OCI-LY7 (cell line): ENCODE measurements at regions not wholly inside any gene's neighbourhood (a gene's known extent, or its start where the extent isn't known, plus 50 kb on each side); places are given as distances from the start of the nearest gene placed in this dataset.

Experiments used
- BruUV-seq: library from RNA; stranded (reverse); fragments of 400-500 nt; replicated peaks from 2 replicates; lab custom pipeline; 2021; lab: Mats Ljungman, UMichigan
- CTCF ChIA-PET: fragments of 300-600 bp; sonication (Branson Sonifier 250); formaldehyde crosslinking; loops from one replicate; lab custom pipeline; 2022; ENCODE audit warnings: antibody characterized with exemption; ENCODE audit not compliant: unreplicated experiment; lab: Charles Lee
- POLR2A ChIA-PET: fragments of 300-600 bp; sonication (Branson Sonifier 250); formaldehyde crosslinking; loops from one replicate; lab custom pipeline; 2022; ENCODE audit warnings: antibody characterized with exemption; lab: Charles Lee
- DNase-seq: peaks from one replicate; pipeline ENCODE4 v3.0.0-alpha.2; 2015; ENCODE audit warnings: low spot score
- H2AFZ ChIP-seq: fragments of 200-600 bp; sonication (generic), shearing (Covaris generic); 2 replicates; pipeline ENCODE4 v1.6.1; 2014; ENCODE audit warnings: mild to moderate bottlenecking, antibody characterized with exemption, low read length, moderate library complexity
- H3K27ac ChIP-seq: fragments of 200-600 bp; sonication (generic); 2 replicates; pipeline ENCODE4 v1.5.1; 2014; ENCODE audit warnings: mixed run types, low read depth, mild to moderate bottlenecking, moderate library complexity, low read length, inconsistent platforms; ENCODE audit not compliant: poor library complexity, severe bottlenecking
- H3K36me3 ChIP-seq: fragments of 200-600 bp; sonication (generic); 2 replicates; pipeline ENCODE4 v1.6.1; 2014; ENCODE audit warnings: mild to moderate bottlenecking, antibody characterized with exemption, low read length, moderate library complexity, mixed read lengths; ENCODE audit not compliant: insufficient read depth
- H3K4me1 ChIP-seq: fragments of 200-600 bp; sonication (generic); 2 replicates; pipeline ENCODE4 v1.5.1; 2014; ENCODE audit warnings: mild to moderate bottlenecking, low read length; ENCODE audit not compliant: insufficient read depth, poor library complexity, severe bottlenecking
- H3K4me2 ChIP-seq: fragments of 200-600 bp; sonication (generic); 2 replicates; pipeline ENCODE4 v1.6.1; 2014; ENCODE audit warnings: mild to moderate bottlenecking, low read length
- H3K4me3 ChIP-seq: fragments of 200-600 bp; sonication (generic); 2 replicates; pipeline ENCODE4 v1.5.1; 2014; ENCODE audit warnings: mild to moderate bottlenecking, low read depth, low read length; ENCODE audit not compliant: poor library complexity, severe bottlenecking
- H3K79me2 ChIP-seq: fragments of 200-600 bp; sonication (generic); 2 replicates; pipeline ENCODE4 v1.6.1; 2016; ENCODE audit warnings: low read depth, mild to moderate bottlenecking, low read length, moderate library complexity, mixed read lengths; ENCODE audit not compliant: insufficient read depth
- H3K9me2 ChIP-seq: fragments of 200-600 bp; sonication (generic); 2 replicates; pipeline ENCODE4 v1.6.1; 2016; ENCODE audit warnings: mild to moderate bottlenecking, low read length, mixed read lengths; ENCODE audit not compliant: insufficient read depth
- H3K9me3 ChIP-seq: fragments of 200-600 bp; sonication (generic); 2 replicates; pipeline ENCODE4 v1.6.1; 2014; ENCODE audit warnings: mild to moderate bottlenecking, mixed run types, low read length, mixed read lengths
- H4K20me1 ChIP-seq: fragments of 200-600 bp; sonication (generic); 2 replicates; pipeline ENCODE4 v1.6.1; 2014; ENCODE audit warnings: mild to moderate bottlenecking, antibody characterized with exemption, low read length, moderate library complexity, mixed read lengths; ENCODE audit not compliant: insufficient read depth
- EZH2phosphoT487 ChIP-seq: fragments of 200-600 bp; sonication (generic); IDR thresholded peaks from 2 replicates; pipeline ENCODE4 v1.6.1; 2018; ENCODE audit warnings: low read depth, borderline replicate concordance, mild to moderate bottlenecking, mixed run types, antibody characterized with exemption, low read length, moderate library complexity, mixed read lengths
- intact Hi-C: fragments of 100-400 bp; cut with micrococcal nuclease; formaldehyde crosslinking; loops from one replicate; pipeline ENCODE4 v1.10.0; 2022; ENCODE audit not compliant: unreplicated experiment
- TF ChIP-seq, protein P1 (sequence below): fragments of 200-600 bp; sonication (generic); conservative IDR thresholded peaks from 2 replicates; pipeline ENCODE4 v1.5.1; 2014; ENCODE audit warnings: mild to moderate bottlenecking, antibody characterized with exemption, low read length, moderate library complexity, mixed read lengths

DNA sequence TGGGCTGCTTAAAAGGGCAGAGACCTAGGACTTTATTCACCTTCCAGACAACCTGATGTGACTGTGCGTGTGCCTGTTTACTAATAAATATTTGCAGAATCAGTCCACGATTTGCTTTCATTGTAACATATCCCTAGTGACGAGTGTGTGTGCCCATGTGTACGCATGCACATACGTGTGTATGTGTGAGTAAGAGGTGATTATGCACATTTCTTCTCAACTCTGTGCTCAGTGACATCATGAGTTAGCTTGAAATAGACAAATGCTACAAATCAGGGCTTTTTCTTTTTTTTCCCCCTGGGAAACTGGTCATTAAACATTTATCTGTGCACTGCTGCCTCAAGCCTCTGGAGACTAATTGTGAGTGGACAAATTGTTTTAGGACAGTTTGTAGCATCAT lies 242.6 kb upstream of the SOX4 start:
- DNase-seq, result no peak
- TF ChIP-seq, protein P1, sequence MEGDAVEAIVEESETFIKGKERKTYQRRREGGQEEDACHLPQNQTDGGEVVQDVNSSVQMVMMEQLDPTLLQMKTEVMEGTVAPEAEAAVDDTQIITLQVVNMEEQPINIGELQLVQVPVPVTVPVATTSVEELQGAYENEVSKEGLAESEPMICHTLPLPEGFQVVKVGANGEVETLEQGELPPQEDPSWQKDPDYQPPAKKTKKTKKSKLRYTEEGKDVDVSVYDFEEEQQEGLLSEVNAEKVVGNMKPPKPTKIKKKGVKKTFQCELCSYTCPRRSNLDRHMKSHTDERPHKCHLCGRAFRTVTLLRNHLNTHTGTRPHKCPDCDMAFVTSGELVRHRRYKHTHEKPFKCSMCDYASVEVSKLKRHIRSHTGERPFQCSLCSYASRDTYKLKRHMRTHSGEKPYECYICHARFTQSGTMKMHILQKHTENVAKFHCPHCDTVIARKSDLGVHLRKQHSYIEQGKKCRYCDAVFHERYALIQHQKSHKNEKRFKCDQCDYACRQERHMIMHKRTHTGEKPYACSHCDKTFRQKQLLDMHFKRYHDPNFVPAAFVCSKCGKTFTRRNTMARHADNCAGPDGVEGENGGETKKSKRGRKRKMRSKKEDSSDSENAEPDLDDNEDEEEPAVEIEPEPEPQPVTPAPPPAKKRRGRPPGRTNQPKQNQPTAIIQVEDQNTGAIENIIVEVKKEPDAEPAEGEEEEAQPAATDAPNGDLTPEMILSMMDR, result no peak
- TF ChIP-seq EZH2phosphoT487, result no peak

DNA sequence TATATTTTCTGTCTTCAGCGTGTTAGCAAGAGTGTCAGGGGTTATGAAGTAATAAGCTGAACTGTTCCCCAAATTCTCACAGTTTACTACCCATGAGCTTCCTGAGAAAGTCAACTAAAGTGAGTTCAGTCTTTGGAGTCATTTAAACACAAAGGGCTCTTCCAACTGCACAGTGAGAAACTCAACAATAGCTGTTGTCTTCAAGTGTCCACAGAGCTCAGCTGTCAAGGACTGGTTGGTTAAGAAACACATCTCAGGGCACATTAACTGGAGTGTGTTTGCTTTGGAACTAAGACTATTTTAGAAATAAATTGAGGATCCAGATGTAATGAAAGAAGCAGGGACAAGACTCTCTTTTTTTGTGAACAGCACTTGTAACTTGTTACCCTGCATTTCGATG lies 241.4 kb upstream of the SOX4 start:
- H3K4me1 ChIP-seq, result no peaks in the 10 kb centered on the region
- no peak overlapping the region for H3K4me3 ChIP-seq
- TF ChIP-seq, protein P1, result no peak
- TF ChIP-seq EZH2phosphoT487, result no peak
- no peaks in the 10 kb centered on the region for H3K9me3 ChIP-seq
- DNase-seq, result no peak
- H2AFZ ChIP-seq, result no peak overlapping the region
- H3K27ac ChIP-seq, result no peak overlapping the region
- ChIA-PET POLR2A (interaction anchor here (0.7 to 1.1 kb wide), 2 partner anchors 11 to 696 kb away, joined by 4 to 6 read pairs; no protein-coding TSS in a partner anchor), CTCF (no interaction called here)
- no TSS peak for BruUV-seq
- H3K9me2 ChIP-seq, result no peaks in the 10 kb centered on the region
- no peaks in the 10 kb centered on the region for H3K36me3 ChIP-seq
- intact Hi-C loops, result no loop called here
- H3K4me2 ChIP-seq, result no peak overlapping the region
- no peaks in the 10 kb centered on the region for H4K20me1 ChIP-seq
- no peaks in the 10 kb centered on the region for H3K79me2 ChIP-seq

More for the DNA sequence above, 242.6 kb upstream of the SOX4 start:
- no TSS peak for BruUV-seq
- CTCF ChIA-PET, result no interaction called here
- no peaks in the 10 kb centered on the region for H3K79me2 ChIP-seq
- H3K36me3 ChIP-seq, result no peaks in the 10 kb centered on the region
- no peaks in the 10 kb centered on the region for H3K9me3 ChIP-seq
- POLR2A ChIA-PET, result interaction anchor here (0.6 to 0.7 kb wide), 2 partner anchors 224 to 746 kb away, joined by 3 to 8 read pairs; no protein-coding TSS in a partner anchor
- H3K4me2 ChIP-seq, result no peak overlapping the region
- intact Hi-C loops, result no loop called here
- no peaks in the 10 kb centered on the region for H4K20me1 ChIP-seq
- H3K4me1 ChIP-seq, result no peaks in the 10 kb centered on the region
- no peaks in the 10 kb centered on the region for H3K9me2 ChIP-seq
- no peak overlapping the region for H2AFZ ChIP-seq
- no peak overlapping the region for H3K27ac ChIP-seq
- no peak overlapping the region for H3K4me3 ChIP-seq

DNA sequence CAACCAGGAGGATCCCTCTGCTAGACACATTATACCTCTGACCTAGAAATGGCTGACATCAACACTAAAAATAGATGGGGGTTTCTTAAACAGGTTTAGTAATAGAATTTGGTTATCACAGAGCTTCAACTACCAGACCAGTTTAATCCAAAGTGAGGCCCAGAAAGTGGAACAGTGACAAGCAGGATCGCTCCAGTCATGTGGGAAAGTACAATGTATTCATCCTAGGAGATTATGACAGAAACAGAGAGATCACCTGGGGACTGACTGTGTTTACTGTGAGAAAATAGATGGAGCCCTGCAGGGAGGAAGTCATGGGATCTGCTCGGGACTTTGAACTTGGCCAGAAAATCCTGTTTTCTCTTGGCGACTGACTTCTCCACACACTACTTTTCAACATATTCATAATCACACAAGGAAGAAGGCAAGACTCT lies 238.7 kb upstream of the SOX4 start:
- TF ChIP-seq EZH2phosphoT487, result no peak
- TF ChIP-seq, protein P1, result no peak
- no peak overlapping the region for H3K27ac ChIP-seq
- H3K79me2 ChIP-seq, result no peaks in the 10 kb centered on the region
- H3K9me3 ChIP-seq, result no peaks in the 10 kb centered on the region
- H4K20me1 ChIP-seq, result no peaks in the 10 kb centered on the region
- CTCF ChIA-PET, result no interaction called here
- POLR2A ChIA-PET, result no interaction called here
- H3K4me1 ChIP-seq, result no peaks in the 10 kb centered on the region
- H3K9me2 ChIP-seq, result no peaks in the 10 kb centered on the region
- H3K4me3 ChIP-seq, result no peak overlapping the region
- BruUV-seq, result no TSS peak
- no peak overlapping the region for H2AFZ ChIP-seq
- intact Hi-C loops, result no loop called here
- H3K4me2 ChIP-seq, result no peak overlapping the region
- no peaks in the 10 kb centered on the region for H3K36me3 ChIP-seq
- DNase-seq, result no peak
